A549 (cell line): ENCODE measurements at regions not wholly inside any gene's neighbourhood (a gene's known extent, or its start where the extent isn't known, plus 50 kb on each side); places are given as distances from the start of the nearest gene placed in this dataset.

Experiments
- CEBPB ChIP-seq, 2 experiments: fragments of >200 bp in 1 of 2; sonication (Bioruptor Twin) in 1 of 2; formaldehyde crosslinking in 1 of 2; IDR thresholded peaks; 2 replicates each; pipeline ENCODE4 v1.6.1; 2012 to 2016
- CTCF ChIP-seq: fragments of >200 bp; sonication (Bioruptor Twin); formaldehyde crosslinking; IDR thresholded peaks from 3 replicates; pipeline ENCODE4 v1.5.1; 2016
- HMGXB4 ChIP-seq: fragments of 250-450 bp; sonication (Bioruptor Pico); IDR thresholded peaks from 2 replicates; pipeline ENCODE4 v1.5.0; 2021; ENCODE audit warnings: mild to moderate bottlenecking, moderate library complexity, borderline replicate concordance
- JUNB ChIP-seq: fragments of >200 bp; sonication (Bioruptor Twin); formaldehyde crosslinking; IDR thresholded peaks from 2 replicates; pipeline ENCODE4 v1.6.1; 2016
- KDM1A ChIP-seq: fragments of 200-600 bp; sonication (generic); IDR thresholded peaks from 2 replicates; pipeline ENCODE4 v1.6.1; 2016; ENCODE audit warnings: low read depth, mild to moderate bottlenecking
- MAX ChIP-seq: IDR thresholded peaks from 2 replicates; pipeline ENCODE4 v1.6.1; 2012
- NPAS2 ChIP-seq: fragments of 250-450 bp; sonication (Bioruptor Pico); IDR thresholded peaks from 2 replicates; pipeline ENCODE4 v1.8.0; 2022; ENCODE audit warnings: mild to moderate bottlenecking, moderate library complexity, borderline replicate concordance
- NR3C1 ChIP-seq: fragments of >200 bp; sonication (Bioruptor Twin); formaldehyde crosslinking; IDR thresholded peaks from 3 replicates; pipeline ENCODE4 v1.6.1; 2017
- POLR2A ChIP-seq: IDR thresholded peaks from 2 replicates; pipeline ENCODE4 v1.6.1; 2012; ENCODE audit warnings: mild to moderate bottlenecking, low read length
- RNF2 ChIP-seq: fragments of 200-600 bp; sonication (generic); IDR thresholded peaks from 2 replicates; pipeline ENCODE4 v1.6.1; 2016; ENCODE audit warnings: low read depth, mild to moderate bottlenecking, antibody characterized with exemption, moderate library complexity, borderline replicate concordance
- TFCP2L1 ChIP-seq: fragments of 250-450 bp; sonication (Bioruptor Pico); IDR thresholded peaks from 2 replicates; pipeline ENCODE4 v1.5.0; 2021; ENCODE audit warnings: mild to moderate bottlenecking

- no peak for TF ChIP-seq POLR2A
- TF ChIP-seq CTCF = no peak
- TF ChIP-seq NPAS2 (CRISPR knock-in tag) = no peak
- TF ChIP-seq RNF2 = no peak
- no peak for TF ChIP-seq KDM1A
- no peak for TF ChIP-seq NR3C1
- TF ChIP-seq JUNB = no peak
- no peak for TF ChIP-seq CEBPB (IDR thresholded peaks at IDR 0.05)
- no peak for TF ChIP-seq TFCP2L1 (CRISPR knock-in tag)
- no peak for TF ChIP-seq HMGXB4
- TF ChIP-seq MAX = no peak
These were observed 148.6 kb downstream of the B3GNT2 start for GRCh38 chr2:62344472-62344871.
